OCI-LY7 (cell line): ENCODE measurements at regions not wholly inside any gene's neighbourhood (a gene's known extent, or its start where the extent isn't known, plus 50 kb on each side); places are given as distances from the start of the nearest gene placed in this dataset.

ENCODE experiments used
- BruUV-seq: library from RNA; stranded (reverse); fragments of 400-500 nt; replicated peaks from 2 replicates; lab custom pipeline; 2021; lab: Mats Ljungman, UMichigan
- CTCF ChIA-PET: fragments of 300-600 bp; sonication (Branson Sonifier 250); formaldehyde crosslinking; loops from one replicate; lab custom pipeline; 2022; ENCODE audit warnings: antibody characterized with exemption; ENCODE audit not compliant: unreplicated experiment; lab: Charles Lee
- POLR2A ChIA-PET: fragments of 300-600 bp; sonication (Branson Sonifier 250); formaldehyde crosslinking; loops from one replicate; lab custom pipeline; 2022; ENCODE audit warnings: antibody characterized with exemption; lab: Charles Lee
- DNase-seq: peaks from one replicate; pipeline ENCODE4 v3.0.0-alpha.2; 2015; ENCODE audit warnings: low spot score
- H2AFZ ChIP-seq: fragments of 200-600 bp; sonication (generic), shearing (Covaris generic); 2 replicates; pipeline ENCODE4 v1.6.1; 2014; ENCODE audit warnings: mild to moderate bottlenecking, antibody characterized with exemption, low read length, moderate library complexity
- H3K27ac ChIP-seq: fragments of 200-600 bp; sonication (generic); 2 replicates; pipeline ENCODE4 v1.5.1; 2014; ENCODE audit warnings: mixed run types, low read depth, mild to moderate bottlenecking, moderate library complexity, low read length, inconsistent platforms; ENCODE audit not compliant: poor library complexity, severe bottlenecking
- H3K36me3 ChIP-seq: fragments of 200-600 bp; sonication (generic); 2 replicates; pipeline ENCODE4 v1.6.1; 2014; ENCODE audit warnings: mild to moderate bottlenecking, antibody characterized with exemption, low read length, moderate library complexity, mixed read lengths; ENCODE audit not compliant: insufficient read depth
- H3K4me1 ChIP-seq: fragments of 200-600 bp; sonication (generic); 2 replicates; pipeline ENCODE4 v1.5.1; 2014; ENCODE audit warnings: mild to moderate bottlenecking, low read length; ENCODE audit not compliant: insufficient read depth, poor library complexity, severe bottlenecking
- H3K4me2 ChIP-seq: fragments of 200-600 bp; sonication (generic); 2 replicates; pipeline ENCODE4 v1.6.1; 2014; ENCODE audit warnings: mild to moderate bottlenecking, low read length
- H3K4me3 ChIP-seq: fragments of 200-600 bp; sonication (generic); 2 replicates; pipeline ENCODE4 v1.5.1; 2014; ENCODE audit warnings: mild to moderate bottlenecking, low read depth, low read length; ENCODE audit not compliant: poor library complexity, severe bottlenecking
- H3K79me2 ChIP-seq: fragments of 200-600 bp; sonication (generic); 2 replicates; pipeline ENCODE4 v1.6.1; 2016; ENCODE audit warnings: low read depth, mild to moderate bottlenecking, low read length, moderate library complexity, mixed read lengths; ENCODE audit not compliant: insufficient read depth
- H3K9me2 ChIP-seq: fragments of 200-600 bp; sonication (generic); 2 replicates; pipeline ENCODE4 v1.6.1; 2016; ENCODE audit warnings: mild to moderate bottlenecking, low read length, mixed read lengths; ENCODE audit not compliant: insufficient read depth
- H3K9me3 ChIP-seq: fragments of 200-600 bp; sonication (generic); 2 replicates; pipeline ENCODE4 v1.6.1; 2014; ENCODE audit warnings: mild to moderate bottlenecking, mixed run types, low read length, mixed read lengths
- H4K20me1 ChIP-seq: fragments of 200-600 bp; sonication (generic); 2 replicates; pipeline ENCODE4 v1.6.1; 2014; ENCODE audit warnings: mild to moderate bottlenecking, antibody characterized with exemption, low read length, moderate library complexity, mixed read lengths; ENCODE audit not compliant: insufficient read depth
- CTCF ChIP-seq: fragments of 200-600 bp; sonication (generic); conservative IDR thresholded peaks from 2 replicates; pipeline ENCODE4 v1.5.1; 2014; ENCODE audit warnings: mild to moderate bottlenecking, antibody characterized with exemption, low read length, moderate library complexity, mixed read lengths
- EZH2phosphoT487 ChIP-seq: fragments of 200-600 bp; sonication (generic); IDR thresholded peaks from 2 replicates; pipeline ENCODE4 v1.6.1; 2018; ENCODE audit warnings: low read depth, borderline replicate concordance, mild to moderate bottlenecking, mixed run types, antibody characterized with exemption, low read length, moderate library complexity, mixed read lengths
- intact Hi-C: fragments of 100-400 bp; cut with micrococcal nuclease; formaldehyde crosslinking; loops from one replicate; pipeline ENCODE4 v1.10.0; 2022; ENCODE audit not compliant: unreplicated experiment

- no peak for DNase-seq
- TF ChIP-seq EZH2phosphoT487 (no peak), CTCF (no peak)
- Histone ChIP-seq H3K4me3 (no peak overlapping the region), H3K9me3 (no peaks in the 10 kb centered on the region), H3K27ac (no peak overlapping the region), H4K20me1 (no peaks in the 10 kb centered on the region), H3K4me2 (no peak overlapping the region), H3K36me3 (no peaks in the 10 kb centered on the region), H3K79me2 (no peaks in the 10 kb centered on the region), H3K9me2 (no peaks in the 10 kb centered on the region), H3K4me1 (no peaks in the 10 kb centered on the region), H2AFZ (no peak overlapping the region)
- POLR2A ChIA-PET, result no interaction called here
- intact Hi-C loops, result no loop called here
- CTCF ChIA-PET, result no interaction called here
- BruUV-seq, result no TSS peak
Observed at GRCh38 chr6:56347526-56347925, 100.1 kb upstream of the COL21A1 start.

GRCh38 chr6:56346958-56347357 is 99.6 kb upstream of the COL21A1 start:
- Histone ChIP-seq H3K4me3 (no peak overlapping the region), H3K9me3 (no peaks in the 10 kb centered on the region), H3K4me1 (no peaks in the 10 kb centered on the region), H3K9me2 (no peaks in the 10 kb centered on the region), H3K27ac (no peak overlapping the region), H4K20me1 (no peaks in the 10 kb centered on the region), H3K4me2 (no peak overlapping the region), H3K79me2 (no peaks in the 10 kb centered on the region), H3K36me3 (no peaks in the 10 kb centered on the region), H2AFZ (no peak overlapping the region)
- TF ChIP-seq CTCF (no peak), EZH2phosphoT487 (no peak)
- DNase-seq, result no peak
- CTCF ChIA-PET, result no interaction called here
- no TSS peak for BruUV-seq
- intact Hi-C loops, result no loop called here
- POLR2A ChIA-PET, result interaction anchor here (0.7 kb wide), 1 partner anchor 231 kb away, joined by 3 read pairs; no protein-coding TSS in a partner anchor

- Histone ChIP-seq H3K9me2 (no peaks in the 10 kb centered on the region), H3K79me2 (no peaks in the 10 kb centered on the region), H3K27ac (no peak overlapping the region), H3K36me3 (no peaks in the 10 kb centered on the region), H3K4me3 (no peak overlapping the region), H3K4me2 (no peak overlapping the region), H3K4me1 (no peaks in the 10 kb centered on the region), H2AFZ (no peak overlapping the region), H3K9me3 (no peaks in the 10 kb centered on the region), H4K20me1 (no peaks in the 10 kb centered on the region)
- TF ChIP-seq CTCF (no peak), EZH2phosphoT487 (no peak)
- no peak for DNase-seq
- ChIA-PET CTCF (no interaction called here), POLR2A (no interaction called here)
- intact Hi-C loops, result no loop called here
- no TSS peak for BruUV-seq
Observed at GRCh38 chr6:56345376-56345995, 98.1 kb upstream of the COL21A1 start.
